NCI-H2081 (cell line): ENCODE measurements at regions not wholly inside any gene's neighbourhood (a gene's known extent, or its start where the extent isn't known, plus 50 kb on each side); places are given as distances from the start of the nearest gene placed in this dataset.

ENCODE experiments used
- DNase-seq, 2 experiments: peaks; one replicate each; lab custom pipeline; 2025; lab: John Stamatoyannopoulos, UW

GRCh38 chr2:8536686-8537561, 144.9 kb upstream of the ID2 start:
- no peak for DNase-seq

GRCh38 chr2:8537562-8538155, 144.2 kb upstream of the ID2 start:
- DNase-seq = no peak

DNA sequence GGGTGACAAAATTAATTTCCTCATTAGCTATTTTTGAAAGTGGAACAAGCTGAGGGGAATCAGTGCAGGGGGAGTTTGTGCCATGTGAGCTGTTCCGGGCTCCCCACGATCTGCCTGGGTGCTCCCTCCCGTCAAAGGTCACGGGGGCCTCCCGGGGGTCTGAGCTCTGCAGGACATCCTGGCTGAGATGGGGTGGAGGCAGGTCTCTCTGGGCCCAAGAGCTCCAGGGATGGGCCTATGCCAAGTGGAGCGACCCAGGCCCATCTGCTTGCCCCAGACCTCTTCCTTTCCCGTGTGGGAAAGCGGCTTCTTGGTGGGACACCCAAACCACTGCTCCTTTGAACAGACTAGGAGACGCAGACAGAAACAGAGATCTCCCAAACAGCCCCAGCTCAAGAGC, 143.3 kb upstream of the ID2 start:
- no peak for DNase-seq

- no peak for DNase-seq
Observed at GRCh38 chr2:8538931-8539621, 142.8 kb upstream of the ID2 start.

DNA sequence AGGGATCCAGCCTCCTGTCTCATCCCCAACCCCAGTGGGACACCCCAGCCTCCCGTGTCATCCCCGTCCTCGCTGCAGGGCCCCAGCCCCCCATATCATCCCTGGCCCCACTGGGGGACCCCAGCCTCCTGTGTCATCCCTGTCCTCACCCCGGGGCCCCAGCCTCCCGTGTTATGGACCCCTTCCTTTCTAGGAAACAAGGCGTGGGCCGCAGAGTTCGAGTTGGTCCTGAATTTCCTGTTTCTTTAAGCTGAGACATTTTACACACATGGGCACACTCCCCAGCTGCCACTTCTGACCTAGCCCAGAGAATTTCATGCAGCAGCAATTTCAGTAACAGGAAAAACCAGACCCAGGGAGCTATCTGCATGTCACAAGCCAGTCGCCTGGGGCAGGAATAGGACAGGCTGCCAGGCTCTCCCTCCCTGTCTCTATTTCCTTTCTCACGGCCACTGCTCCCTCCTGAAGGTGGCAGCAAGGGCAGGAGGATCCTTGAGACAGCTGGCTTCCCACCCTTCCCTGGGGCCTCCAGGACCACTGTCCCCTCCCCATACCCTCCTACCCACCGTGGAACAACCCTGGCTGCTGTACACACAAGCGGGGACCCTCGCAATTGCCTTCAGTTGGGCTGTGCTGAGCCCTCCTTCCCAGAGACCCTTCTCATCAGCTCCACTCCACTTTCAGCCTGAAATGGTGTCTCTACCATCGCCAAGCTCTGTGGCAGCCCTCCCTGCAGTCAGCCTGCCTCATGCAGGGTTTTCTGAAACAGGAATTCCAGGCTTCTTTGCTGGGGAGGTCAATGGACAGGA, 141.9 kb upstream of the ID2 start:
- DNase-seq = peak in 1 of 2 experiments; percentile 32

- DNase-seq = no peak
Observed at GRCh38 chr2:8540552-8541055, 141.3 kb upstream of the ID2 start.

GRCh38 chr2:8541223-8541622, 140.6 kb upstream of the ID2 start:
- DNase-seq = no peak

DNA sequence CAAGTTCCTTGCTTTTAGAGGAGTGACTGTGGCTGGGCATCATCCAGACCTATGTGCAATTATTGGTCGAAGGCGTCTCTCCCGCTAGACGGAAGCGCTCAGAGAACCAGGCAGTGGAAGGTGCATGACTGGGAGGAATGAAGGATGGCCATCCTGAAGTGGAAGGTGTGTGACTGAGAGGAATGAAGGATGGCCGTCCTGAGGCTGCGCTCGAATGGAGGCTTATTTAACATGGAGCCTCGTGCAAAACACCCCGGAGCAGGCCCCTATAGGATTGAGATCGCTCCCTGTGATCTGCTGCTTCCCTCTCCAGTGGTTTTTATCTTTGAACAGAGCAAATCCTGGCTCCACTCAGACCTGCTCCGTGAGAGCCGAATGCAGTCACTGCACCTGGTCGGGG, 140.2 kb upstream of the ID2 start:
- DNase-seq = no peak

DNA sequence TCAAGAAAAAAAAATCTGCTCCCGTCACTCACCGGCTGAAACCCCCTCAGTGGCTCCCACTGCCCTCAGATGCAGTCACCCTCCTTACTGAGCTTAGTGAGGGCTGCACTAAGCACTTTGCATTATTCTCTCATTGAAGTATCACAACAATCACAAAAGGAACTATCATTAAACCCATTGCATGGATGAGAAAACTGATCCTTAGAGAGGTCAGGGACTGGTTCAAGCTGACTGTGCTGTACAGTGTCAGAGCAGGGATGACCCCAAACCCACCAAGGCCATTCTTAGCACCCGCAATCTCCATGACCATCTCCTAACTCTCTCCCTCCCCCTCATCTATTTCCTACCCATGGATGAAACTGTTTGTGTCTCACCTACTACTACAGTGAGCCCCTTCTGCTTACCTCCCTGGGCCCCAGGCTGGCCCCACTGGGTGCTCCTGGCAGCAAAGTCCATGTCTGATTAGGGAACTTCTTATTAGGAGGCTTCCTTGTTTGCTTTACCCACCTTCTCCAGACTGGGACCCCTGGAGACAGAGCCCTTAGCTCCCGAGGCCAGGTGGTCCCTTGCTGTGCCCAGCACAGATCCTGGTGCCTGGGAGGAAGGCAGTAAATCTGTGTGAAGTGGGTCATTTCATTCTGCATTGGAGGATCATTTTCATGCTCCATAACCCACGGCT, 139.3 kb upstream of the ID2 start:
- no peak for DNase-seq

GRCh38 chr2:8543060-8543382, 138.8 kb upstream of the ID2 start:
- DNase-seq = no peak

DNA sequence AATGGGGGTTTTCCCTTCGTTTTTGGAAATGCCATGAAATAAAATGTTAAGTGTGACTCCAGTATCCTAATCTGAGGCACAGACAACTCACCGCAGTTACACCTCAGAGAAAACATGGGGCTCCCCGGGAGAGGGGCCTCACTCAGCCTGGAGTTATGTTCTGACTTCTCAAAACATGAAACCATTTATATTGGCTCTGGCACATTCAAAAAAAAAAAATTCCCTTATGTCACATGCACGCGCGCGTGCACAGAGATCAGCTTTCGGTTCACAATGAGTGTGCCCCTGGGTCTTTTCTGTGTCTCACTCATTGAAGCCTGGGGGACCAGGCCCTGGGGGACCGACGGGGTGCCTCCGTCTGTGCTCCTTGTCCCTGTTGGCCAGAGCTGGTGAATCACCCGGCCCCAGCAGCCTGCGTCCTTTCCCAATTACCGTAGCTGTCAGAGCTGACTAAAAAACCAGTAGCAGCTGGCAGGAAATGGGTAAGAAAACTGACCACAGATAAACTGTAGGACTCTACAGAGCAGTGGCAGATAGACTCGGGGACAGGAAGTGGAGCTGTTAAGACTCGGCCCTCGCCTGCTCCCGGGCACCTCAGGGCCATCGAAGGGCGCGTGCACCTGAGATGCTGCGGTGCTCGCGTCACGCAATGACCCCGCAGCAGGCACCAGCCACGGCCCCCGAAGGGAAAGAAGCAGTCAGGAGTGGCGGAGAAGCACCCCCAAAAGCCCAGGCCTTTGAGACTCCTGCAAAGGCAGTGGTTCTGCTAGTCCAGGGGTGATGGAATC, 138.3 kb upstream of the ID2 start:
- no peak for DNase-seq

- DNase-seq = no peak
Observed at GRCh38 chr2:8544171-8544785, 137.6 kb upstream of the ID2 start.

DNA sequence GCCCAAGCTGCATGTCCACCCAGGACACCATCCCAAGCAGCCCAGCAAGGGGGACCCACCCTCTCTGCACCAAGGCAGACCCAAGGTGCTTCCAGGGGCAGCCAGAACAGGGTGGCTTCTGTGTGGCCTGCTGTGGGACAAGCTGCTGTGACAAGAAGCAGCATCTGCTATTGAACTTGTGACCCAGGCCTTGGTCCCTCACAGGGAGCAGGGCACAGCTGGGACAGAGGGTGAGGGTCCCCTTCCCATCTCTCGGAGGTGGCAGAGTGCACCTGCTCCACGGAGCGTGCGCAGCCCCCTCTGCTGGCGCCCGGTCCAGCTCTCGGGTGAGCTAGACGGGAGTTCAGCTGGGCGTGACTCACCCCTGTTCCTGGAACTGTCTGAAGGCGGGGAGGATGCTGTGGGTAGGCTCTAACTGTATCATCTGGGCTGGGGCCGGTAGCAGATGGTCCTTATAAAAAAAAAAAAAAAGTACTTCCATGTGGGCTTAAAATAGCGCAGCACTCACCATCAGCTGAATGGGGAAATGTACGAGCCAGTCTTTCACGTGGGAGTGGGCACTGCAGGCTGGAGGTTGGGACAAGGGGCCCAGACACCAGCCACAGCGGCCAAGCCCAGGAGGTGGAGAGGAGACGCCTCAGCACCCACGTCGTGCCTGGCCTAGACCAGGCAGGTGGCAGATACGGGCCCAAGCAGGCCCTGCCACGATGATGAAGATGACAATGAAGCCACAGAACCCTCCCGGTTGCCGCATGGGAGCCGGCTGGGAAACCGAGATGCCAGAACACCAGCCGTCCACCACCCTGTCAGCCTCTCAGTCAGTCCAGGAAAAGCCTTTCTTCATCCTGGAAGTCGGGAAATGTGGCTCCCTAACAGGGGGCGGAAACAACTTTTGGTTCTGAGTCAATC, 136.8 kb upstream of the ID2 start:
- DNase-seq = peak; percentile 8 to 21

- no peak for DNase-seq
Observed at GRCh38 chr2:8545695-8546611, 135.9 kb upstream of the ID2 start.

GRCh38 chr2:8546612-8547283, 135.1 kb upstream of the ID2 start:
- no peak for DNase-seq

DNA sequence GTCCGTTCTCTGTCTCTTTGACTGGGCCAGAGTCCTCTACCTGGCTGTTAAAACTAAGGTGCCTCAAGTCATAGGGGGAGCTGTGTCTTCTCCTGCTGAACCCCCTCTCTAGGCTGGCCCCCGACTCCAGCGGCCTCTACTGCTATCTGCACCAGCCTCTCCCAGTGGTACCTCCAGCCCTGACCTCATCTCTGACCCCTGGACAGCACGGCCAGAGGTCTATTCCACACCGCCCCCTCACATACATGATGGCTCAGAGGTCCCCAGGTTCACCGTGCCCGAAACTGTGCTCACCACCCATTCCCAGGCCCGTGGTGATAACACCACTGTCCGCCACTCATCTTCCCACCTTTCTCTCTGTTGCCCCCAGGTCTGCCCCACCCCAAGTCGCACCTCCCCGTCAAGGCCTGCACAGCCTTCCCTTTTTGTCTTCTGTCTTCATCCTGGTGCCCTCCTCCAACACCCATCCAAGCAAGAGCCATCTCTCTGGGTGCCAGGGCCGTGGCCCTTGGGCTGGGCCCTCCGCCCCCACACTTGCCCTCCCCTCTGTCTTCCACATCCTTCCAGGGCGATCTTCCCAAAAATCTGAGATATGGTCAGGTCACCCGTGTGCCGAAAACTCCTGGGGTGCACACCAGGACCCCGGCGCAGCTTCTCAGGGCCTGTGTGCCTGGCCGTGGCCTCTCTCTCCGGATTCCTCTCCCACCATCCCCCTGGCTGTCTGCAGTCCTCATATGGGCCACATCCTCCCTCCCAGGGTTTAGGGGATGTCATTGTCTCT, 134.4 kb upstream of the ID2 start:
- DNase-seq = no peak
